ENCODE measurements at regions not wholly inside any gene's neighbourhood (a gene's known extent, or its start where the extent isn't known, plus 50 kb on each side); places are given as distances from the start of the nearest gene placed in this dataset.

DNA sequence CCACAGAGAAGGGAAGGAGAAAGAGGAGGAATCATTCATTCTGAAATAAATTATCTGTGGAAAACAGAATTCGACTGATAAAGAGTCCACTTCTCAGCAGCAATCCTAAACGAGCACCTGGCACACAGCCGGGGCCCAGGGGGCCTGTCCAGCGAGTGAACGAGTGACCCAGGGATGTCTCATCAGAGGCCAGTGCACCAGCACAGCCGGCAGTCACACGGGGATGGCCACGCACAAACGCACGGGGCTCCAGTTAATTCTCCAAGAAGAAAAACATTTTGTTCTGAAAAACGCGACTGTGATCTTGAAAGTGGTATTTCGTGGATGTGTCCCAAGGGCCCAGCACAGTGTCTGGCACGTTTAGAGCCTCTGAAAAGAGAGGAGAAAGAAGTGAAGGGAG lies 154.6 kb downstream of the BRD1 start:
- no peak for TF ChIP-seq POLR2A (IDR thresholded peaks at IDR 0.05; ENCODE audit: low read depth, low read length)
- no peak for TF ChIP-seq RCOR1 (IDR thresholded peaks at IDR 0.05; ENCODE audit: insufficient replicate concordance, low read length)
- TF ChIP-seq, protein P1, sequence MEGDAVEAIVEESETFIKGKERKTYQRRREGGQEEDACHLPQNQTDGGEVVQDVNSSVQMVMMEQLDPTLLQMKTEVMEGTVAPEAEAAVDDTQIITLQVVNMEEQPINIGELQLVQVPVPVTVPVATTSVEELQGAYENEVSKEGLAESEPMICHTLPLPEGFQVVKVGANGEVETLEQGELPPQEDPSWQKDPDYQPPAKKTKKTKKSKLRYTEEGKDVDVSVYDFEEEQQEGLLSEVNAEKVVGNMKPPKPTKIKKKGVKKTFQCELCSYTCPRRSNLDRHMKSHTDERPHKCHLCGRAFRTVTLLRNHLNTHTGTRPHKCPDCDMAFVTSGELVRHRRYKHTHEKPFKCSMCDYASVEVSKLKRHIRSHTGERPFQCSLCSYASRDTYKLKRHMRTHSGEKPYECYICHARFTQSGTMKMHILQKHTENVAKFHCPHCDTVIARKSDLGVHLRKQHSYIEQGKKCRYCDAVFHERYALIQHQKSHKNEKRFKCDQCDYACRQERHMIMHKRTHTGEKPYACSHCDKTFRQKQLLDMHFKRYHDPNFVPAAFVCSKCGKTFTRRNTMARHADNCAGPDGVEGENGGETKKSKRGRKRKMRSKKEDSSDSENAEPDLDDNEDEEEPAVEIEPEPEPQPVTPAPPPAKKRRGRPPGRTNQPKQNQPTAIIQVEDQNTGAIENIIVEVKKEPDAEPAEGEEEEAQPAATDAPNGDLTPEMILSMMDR (conservative IDR thresholded peaks at IDR 0.05; ENCODE audit: low read depth, low read length) = no peak
- TF ChIP-seq SMC3 (IDR thresholded peaks at IDR 0.05; ENCODE audit: low read depth, low read length) = no peak
- no peak for TF ChIP-seq RFX5 (IDR thresholded peaks at IDR 0.05; ENCODE audit: low read depth, low read length)
- no peak for TF ChIP-seq MAFK (IDR thresholded peaks at IDR 0.05; ENCODE audit: low read depth, low read length)
- TF ChIP-seq, protein P2, sequence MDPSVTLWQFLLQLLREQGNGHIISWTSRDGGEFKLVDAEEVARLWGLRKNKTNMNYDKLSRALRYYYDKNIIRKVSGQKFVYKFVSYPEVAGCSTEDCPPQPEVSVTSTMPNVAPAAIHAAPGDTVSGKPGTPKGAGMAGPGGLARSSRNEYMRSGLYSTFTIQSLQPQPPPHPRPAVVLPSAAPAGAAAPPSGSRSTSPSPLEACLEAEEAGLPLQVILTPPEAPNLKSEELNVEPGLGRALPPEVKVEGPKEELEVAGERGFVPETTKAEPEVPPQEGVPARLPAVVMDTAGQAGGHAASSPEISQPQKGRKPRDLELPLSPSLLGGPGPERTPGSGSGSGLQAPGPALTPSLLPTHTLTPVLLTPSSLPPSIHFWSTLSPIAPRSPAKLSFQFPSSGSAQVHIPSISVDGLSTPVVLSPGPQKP (IDR thresholded peaks at IDR 0.05; ENCODE audit: borderline replicate concordance, low read depth, low read length) = no peak
- no peak for TF ChIP-seq CHD1 (IDR thresholded peaks at IDR 0.05; ENCODE audit: low read depth, low read length)
- TF ChIP-seq RAD21 (IDR thresholded peaks at IDR 0.05; ENCODE audit: low read length) = no peak
- no peak for TF ChIP-seq CEBPB (IDR thresholded peaks at IDR 0.05; ENCODE audit: low read depth, low read length)
- TF ChIP-seq MXI1 (IDR thresholded peaks at IDR 0.05; ENCODE audit: borderline replicate concordance, low read depth, low read length) = no peak
- TF ChIP-seq, protein P3, sequence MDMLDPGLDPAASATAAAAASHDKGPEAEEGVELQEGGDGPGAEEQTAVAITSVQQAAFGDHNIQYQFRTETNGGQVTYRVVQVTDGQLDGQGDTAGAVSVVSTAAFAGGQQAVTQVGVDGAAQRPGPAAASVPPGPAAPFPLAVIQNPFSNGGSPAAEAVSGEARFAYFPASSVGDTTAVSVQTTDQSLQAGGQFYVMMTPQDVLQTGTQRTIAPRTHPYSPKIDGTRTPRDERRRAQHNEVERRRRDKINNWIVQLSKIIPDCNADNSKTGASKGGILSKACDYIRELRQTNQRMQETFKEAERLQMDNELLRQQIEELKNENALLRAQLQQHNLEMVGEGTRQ (IDR thresholded peaks at IDR 0.05; ENCODE audit: low read depth, low read length) = no peak
- no peak for TF ChIP-seq FOS (IDR thresholded peaks at IDR 0.05; ENCODE audit: low read depth, low read length)

All from IMR-90 (cell line).